Activated T-cell treated with anti-CD3 and anti-CD28 coated beads for 48 hours (primary cell): ENCODE measurements at regions not wholly inside any gene's neighbourhood (a gene's known extent, or its start where the extent isn't known, plus 50 kb on each side); places are given as distances from the start of the nearest gene placed in this dataset.
"Not testable (repeated sequence)": the region's sequence is repeated elsewhere in the genome, so short reads cannot be mapped to it uniquely, and the experiment has no call there.

Experiments
- DNase-seq: peaks from one replicate; pipeline ENCODE4 v3.0.0-alpha.2; 2020; ENCODE audit warnings: low read depth

GRCh38 chr20:57826666-57827287 is 117.0 kb upstream of the PMEPA1 start:
- no peak for DNase-seq

GRCh38 chr20:57824909-57825308 is 115.1 kb upstream of the PMEPA1 start:
- no peak for DNase-seq

GRCh38 chr20:57821935-57822334 is 112.1 kb upstream of the PMEPA1 start:
- DNase-seq = no peak

- DNase-seq = no peak
These were observed 110.0 kb upstream of the PMEPA1 start for GRCh38 chr20:57819691-57820380.

- DNase-seq = no peak
These were observed 109.5 kb upstream of the PMEPA1 start for GRCh38 chr20:57819291-57819690.

GRCh38 chr20:57818418-57819181 is 108.8 kb upstream of the PMEPA1 start:
- no peak for DNase-seq

- no peak for DNase-seq
These were observed 105.6 kb upstream of the PMEPA1 start for GRCh38 chr20:57815405-57815804.

- DNase-seq = no peak
These were observed 104.7 kb upstream of the PMEPA1 start for GRCh38 chr20:57814529-57814928.

GRCh38 chr20:57813509-57814269 is 103.9 kb upstream of the PMEPA1 start:
- DNase-seq = no peak

GRCh38 chr20:57812632-57813031 is 102.8 kb upstream of the PMEPA1 start:
- DNase-seq = not testable (repeated sequence)

GRCh38 chr20:57811374-57812020 is 101.7 kb upstream of the PMEPA1 start:
- no peak for DNase-seq

GRCh38 chr20:57810511-57811373 is 100.9 kb upstream of the PMEPA1 start:
- DNase-seq = no peak

GRCh38 chr20:57809661-57810172 is 99.9 kb upstream of the PMEPA1 start:
- DNase-seq = no peak

- no peak for DNase-seq
These were observed 99.3 kb upstream of the PMEPA1 start for GRCh38 chr20:57809149-57809548.

GRCh38 chr20:57808264-57809070 is 98.7 kb upstream of the PMEPA1 start:
- DNase-seq = no peak

GRCh38 chr20:57807401-57808263 is 97.8 kb upstream of the PMEPA1 start:
- DNase-seq = no peak

GRCh38 chr20:57806975-57807374 is 97.2 kb upstream of the PMEPA1 start:
- no peak for DNase-seq

- DNase-seq = no peak
These were observed 96.7 kb upstream of the PMEPA1 start for GRCh38 chr20:57806476-57806875.

- DNase-seq = no peak
These were observed 95.9 kb upstream of the PMEPA1 start for GRCh38 chr20:57805747-57806146.
